GM20000 (cell line): ENCODE measurements at regions not wholly inside any gene's neighbourhood (a gene's known extent, or its start where the extent isn't known, plus 50 kb on each side); places are given as distances from the start of the nearest gene placed in this dataset.
"Not testable (repeated sequence)": the region's sequence is repeated elsewhere in the genome, so short reads cannot be mapped to it uniquely, and the experiment has no call there.

Experiments
- DNase-seq: peaks from one replicate; pipeline ENCODE4 v3.0.0; 2012; ENCODE audit warnings: low spot score
- TF ChIP-seq, protein P1 (sequence below): IDR thresholded peaks from 2 replicates; pipeline ENCODE4 v1.5.1; 2012; ENCODE audit warnings: mild to moderate bottlenecking, control low read depth; ENCODE audit errors: extremely low read depth, missing control alignments

DNA sequence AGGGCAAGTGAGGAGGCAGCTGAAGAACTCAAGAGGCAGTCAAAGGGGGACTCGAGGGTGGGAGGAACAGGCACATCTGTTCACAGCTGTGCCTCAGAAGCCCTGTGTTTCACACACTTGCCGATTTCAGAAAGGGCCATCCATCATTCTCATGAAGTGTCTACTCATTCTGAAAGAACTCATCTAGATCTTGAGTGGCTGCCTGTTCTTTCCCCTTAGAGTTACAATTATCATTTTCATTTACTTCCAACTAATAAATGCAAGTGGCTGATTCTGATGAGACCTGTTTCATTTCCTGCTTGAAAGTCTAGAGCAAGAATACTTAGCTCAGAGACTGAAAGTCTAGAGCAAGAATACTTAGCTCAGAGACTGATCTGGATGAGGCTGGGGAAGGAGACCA, 1145.1 kb downstream of the UQCRFS1 start:
- DNase-seq = peak; percentile 50
- TF ChIP-seq, protein P1, sequence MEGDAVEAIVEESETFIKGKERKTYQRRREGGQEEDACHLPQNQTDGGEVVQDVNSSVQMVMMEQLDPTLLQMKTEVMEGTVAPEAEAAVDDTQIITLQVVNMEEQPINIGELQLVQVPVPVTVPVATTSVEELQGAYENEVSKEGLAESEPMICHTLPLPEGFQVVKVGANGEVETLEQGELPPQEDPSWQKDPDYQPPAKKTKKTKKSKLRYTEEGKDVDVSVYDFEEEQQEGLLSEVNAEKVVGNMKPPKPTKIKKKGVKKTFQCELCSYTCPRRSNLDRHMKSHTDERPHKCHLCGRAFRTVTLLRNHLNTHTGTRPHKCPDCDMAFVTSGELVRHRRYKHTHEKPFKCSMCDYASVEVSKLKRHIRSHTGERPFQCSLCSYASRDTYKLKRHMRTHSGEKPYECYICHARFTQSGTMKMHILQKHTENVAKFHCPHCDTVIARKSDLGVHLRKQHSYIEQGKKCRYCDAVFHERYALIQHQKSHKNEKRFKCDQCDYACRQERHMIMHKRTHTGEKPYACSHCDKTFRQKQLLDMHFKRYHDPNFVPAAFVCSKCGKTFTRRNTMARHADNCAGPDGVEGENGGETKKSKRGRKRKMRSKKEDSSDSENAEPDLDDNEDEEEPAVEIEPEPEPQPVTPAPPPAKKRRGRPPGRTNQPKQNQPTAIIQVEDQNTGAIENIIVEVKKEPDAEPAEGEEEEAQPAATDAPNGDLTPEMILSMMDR = no peak

DNA sequence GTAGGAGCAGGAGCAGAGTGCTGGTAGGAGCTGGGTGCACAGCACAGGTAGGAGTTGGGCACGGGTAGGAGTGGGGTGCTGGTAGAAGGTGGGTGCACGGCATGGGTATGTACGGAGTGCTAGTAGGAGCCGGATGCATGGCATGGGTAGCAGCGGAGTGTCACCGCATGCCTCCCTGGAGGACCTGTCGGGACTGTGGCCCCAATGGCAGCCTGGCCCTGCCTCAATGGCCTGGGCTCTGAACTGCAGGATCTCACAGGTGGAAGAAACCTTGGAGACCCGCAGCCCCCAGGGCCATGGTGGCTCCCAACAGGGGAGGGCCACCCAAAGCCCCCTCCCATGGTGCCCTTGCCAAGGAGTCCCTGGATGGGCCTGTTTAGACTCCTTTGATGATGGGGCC, 1146.0 kb downstream of the UQCRFS1 start:
- TF ChIP-seq, protein P1 = no peak

DNA sequence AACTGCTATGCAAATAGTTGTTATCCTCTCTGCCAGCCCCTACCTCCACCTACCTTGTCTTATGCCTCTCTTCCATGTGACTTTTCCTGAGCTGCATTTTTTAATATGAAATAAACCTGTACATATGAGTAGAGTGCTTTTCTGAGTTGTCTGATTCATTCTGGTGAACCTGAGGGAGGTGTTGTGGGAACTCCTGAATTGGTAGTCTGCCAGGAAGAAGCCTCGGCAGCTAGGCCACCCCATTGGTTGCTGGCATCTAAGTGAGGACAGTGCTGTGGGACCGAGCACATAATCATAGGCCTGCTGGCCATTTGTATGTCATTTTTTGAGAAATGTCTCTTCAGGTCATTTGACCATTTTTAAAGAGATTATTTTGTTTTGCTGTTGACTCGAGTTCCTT, 1146.8 kb downstream of the UQCRFS1 start:
- DNase-seq = no peak
- TF ChIP-seq, protein P1 = no peak

More for the DNA sequence above, 1146.0 kb downstream of the UQCRFS1 start:
- no peak for DNase-seq

- TF ChIP-seq, protein P1 = no peak
- DNase-seq = no peak
Observed at GRCh38 chr19:28065026-28065425, 1147.9 kb downstream of the UQCRFS1 start.

GRCh38 chr19:28063702-28064101, 1149.2 kb downstream of the UQCRFS1 start:
- DNase-seq = no peak
- TF ChIP-seq, protein P1 = no peak

DNA sequence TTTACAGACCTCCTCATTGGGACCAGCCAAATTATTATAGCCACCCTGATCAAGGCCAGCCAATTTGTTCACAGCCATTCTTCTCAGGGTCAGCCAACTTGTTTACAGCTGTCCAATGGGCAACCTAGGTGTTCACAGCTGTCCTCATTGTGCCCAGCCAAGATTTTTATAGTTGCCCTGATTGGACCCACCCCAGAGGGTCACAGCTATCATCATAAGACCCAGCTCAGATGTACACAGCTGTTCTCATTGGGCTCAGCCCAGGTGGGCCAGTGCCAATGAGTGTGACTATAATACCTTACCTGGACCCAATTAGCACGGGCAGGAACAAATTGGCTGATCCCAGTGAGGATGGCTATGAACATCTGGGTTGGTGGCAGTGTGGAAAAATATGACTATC, 1151.8 kb downstream of the UQCRFS1 start:
- TF ChIP-seq, protein P1 = no peak
- no peak for DNase-seq

DNA sequence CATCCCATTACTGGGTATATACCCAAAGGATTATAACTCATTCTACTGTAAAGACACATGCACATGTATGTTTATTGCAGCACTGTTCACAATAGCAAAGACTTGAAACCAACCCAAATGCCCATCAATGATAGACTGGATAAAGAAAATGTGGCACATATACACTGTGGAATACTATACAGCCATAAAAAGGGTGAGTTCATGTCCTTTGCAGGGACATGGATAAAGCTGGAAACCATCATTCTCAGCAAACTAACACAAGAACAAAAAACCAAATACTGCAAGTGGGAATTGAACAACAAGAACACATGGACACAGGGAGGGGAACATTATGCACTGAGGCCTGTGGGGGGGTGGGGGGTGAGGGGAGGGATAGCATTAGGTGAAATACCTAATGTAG, 1155.9 kb downstream of the UQCRFS1 start:
- not testable (repeated sequence) for DNase-seq

DNA sequence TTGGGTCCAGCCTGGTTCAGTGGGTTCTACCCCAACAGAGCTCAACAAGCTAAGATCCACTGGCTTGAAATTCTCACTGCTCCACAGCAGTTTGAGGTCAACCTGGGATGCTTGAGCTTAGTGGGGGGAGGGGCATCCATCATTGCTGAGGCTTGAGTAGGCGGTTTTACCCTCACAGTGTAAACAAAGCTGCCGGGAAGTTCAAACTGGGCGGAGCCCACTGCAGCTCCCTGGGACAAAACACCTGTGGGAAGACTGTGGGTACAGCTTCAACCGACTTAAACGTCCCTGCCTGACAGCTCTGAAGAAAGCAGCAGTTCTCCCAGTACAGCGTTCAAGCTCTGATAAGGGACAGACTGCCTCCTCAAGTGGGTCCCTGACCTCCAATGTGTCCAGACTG, 1161.9 kb downstream of the UQCRFS1 start:
- TF ChIP-seq, protein P1 = no peak
- DNase-seq = no peak
